ENCODE measurements at regions not wholly inside any gene's neighbourhood (a gene's known extent, or its start where the extent isn't known, plus 50 kb on each side); places are given as distances from the start of the nearest gene placed in this dataset.

- DNase-seq (no peak), ATAC-seq (no peak)
- intact Hi-C loops (cut with DNase I, micrococcal nuclease): no loop called here
- Mint-ChIP-seq H3K4me1 (peaks cover 12% of the 10 kb centered on the region), H3K27me3 (peaks cover 4% of the 10 kb centered on the region), H3K36me3 (ENCODE audit: low read depth) (no peaks in the 10 kb centered on the region), H3K9me3 (ENCODE audit: low read depth) (peaks cover 3% of the 10 kb centered on the region), H3K4me3 (no peak overlapping the region), H3K27ac (no peak overlapping the region)
- ChIA-PET POLR2A (no interaction called here), CTCF (no interaction called here)
These were observed 214.3 kb upstream of the NUDT4 start for GRCh38 chr12:93163260-93164036.

- intact Hi-C loops (cut with DNase I, micrococcal nuclease): no loop called here
- ATAC-seq (no peak), DNase-seq (no peak)
- Mint-ChIP-seq H3K27ac (no peak overlapping the region), H3K4me3 (no peak overlapping the region), H3K27me3 (peaks cover 4% of the 10 kb centered on the region), H3K36me3 (ENCODE audit: low read depth) (no peaks in the 10 kb centered on the region), H3K4me1 (peaks cover 12% of the 10 kb centered on the region), H3K9me3 (ENCODE audit: low read depth) (no peaks in the 10 kb centered on the region)
- ChIA-PET POLR2A (no interaction called here), CTCF (no interaction called here)
These were observed 213.4 kb upstream of the NUDT4 start for GRCh38 chr12:93164103-93164880.

GRCh38 chr12:93165384-93165932 is 212.3 kb upstream of the NUDT4 start:
- Mint-ChIP-seq H3K4me1 (peaks cover 12% of the 10 kb centered on the region), H3K27me3 (peaks cover 4% of the 10 kb centered on the region), H3K4me3 (no peak overlapping the region), H3K36me3 (ENCODE audit: low read depth) (no peaks in the 10 kb centered on the region), H3K9me3 (ENCODE audit: low read depth) (no peaks in the 10 kb centered on the region), H3K27ac (no peak overlapping the region)
- no peak for ATAC-seq
- CTCF ChIA-PET: no interaction called here
- POLR2A ChIA-PET: no interaction called here
- intact Hi-C loops (cut with DNase I, micrococcal nuclease): loop anchor here in 1 of 2 experiments (5.0 kb wide), 1 partner anchor 68 kb away; no protein-coding TSS in a partner anchor
- DNase-seq: no peak

- H3K36me3 Mint-ChIP-seq (ENCODE audit: low read depth): no peaks in the 10 kb centered on the region
- intact Hi-C loops (cut with DNase I, micrococcal nuclease): loop anchor here in 1 of 2 experiments (5.0 kb wide), 1 partner anchor 69 kb away; no protein-coding TSS in a partner anchor
- DNase-seq: no peak
- H3K27me3 Mint-ChIP-seq: peaks cover 4% of the 10 kb centered on the region
- POLR2A ChIA-PET: no interaction called here
- CTCF ChIA-PET: interaction anchor here (0.6 to 0.9 kb wide), 2 partner anchors 68 to 69 kb away, joined by 3 read pairs; no protein-coding TSS in a partner anchor
- H3K4me1 Mint-ChIP-seq: peaks cover 12% of the 10 kb centered on the region
- H3K27ac Mint-ChIP-seq: no peak overlapping the region
- H3K9me3 Mint-ChIP-seq (ENCODE audit: low read depth): no peaks in the 10 kb centered on the region
- H3K4me3 Mint-ChIP-seq: no peak overlapping the region
- ATAC-seq: no peak
These were observed 211.0 kb upstream of the NUDT4 start for GRCh38 chr12:93166541-93167307.

- Mint-ChIP-seq H3K4me3 (no peak overlapping the region), H3K4me1 (peaks cover 12% of the 10 kb centered on the region), H3K27me3 (peaks cover 4% of the 10 kb centered on the region), H3K36me3 (ENCODE audit: low read depth) (no peaks in the 10 kb centered on the region), H3K9me3 (ENCODE audit: low read depth) (no peaks in the 10 kb centered on the region), H3K27ac (no peak overlapping the region)
- DNase-seq: no peak
- intact Hi-C loops (cut with DNase I, micrococcal nuclease): loop anchor here in 1 of 2 experiments (5.0 kb wide), 1 partner anchor 70 kb away; no protein-coding TSS in a partner anchor
- ChIA-PET POLR2A (no interaction called here), CTCF (interaction anchor here (0.6 to 0.9 kb wide), 2 partner anchors 68 to 70 kb away, joined by 3 read pairs; no protein-coding TSS in a partner anchor)
- no peak for ATAC-seq
These were observed 210.4 kb upstream of the NUDT4 start for GRCh38 chr12:93167331-93167730.

GRCh38 chr12:93167841-93168492 is 209.8 kb upstream of the NUDT4 start:
- Mint-ChIP-seq H3K36me3 (ENCODE audit: low read depth) (no peaks in the 10 kb centered on the region), H3K4me3 (peak overlapping the region; percentile 61), H3K27ac (peak overlapping the region; percentile 62), H3K4me1 (peaks cover 12% of the 10 kb centered on the region), H3K9me3 (ENCODE audit: low read depth) (no peaks in the 10 kb centered on the region), H3K27me3 (peaks cover 4% of the 10 kb centered on the region)
- DNase-seq: peak; percentile 69
- POLR2A ChIA-PET: no interaction called here
- CTCF ChIA-PET: interaction anchor here (0.6 to 0.9 kb wide), 2 partner anchors 70 to 1040 kb away, joined by 3 read pairs; no protein-coding TSS in a partner anchor
- peak; percentile 96 for ATAC-seq
- intact Hi-C loops (cut with DNase I, micrococcal nuclease): loop anchor here in 1 of 2 experiments (5.0 kb wide), 1 partner anchor 71 kb away; no protein-coding TSS in a partner anchor

GRCh38 chr12:93168751-93169150 is 209.0 kb upstream of the NUDT4 start:
- ChIA-PET CTCF (no interaction called here), POLR2A (no interaction called here)
- H3K27me3 Mint-ChIP-seq: peaks cover 4% of the 10 kb centered on the region
- ATAC-seq (no peak), DNase-seq (no peak)
- no peak overlapping the region for H3K4me3 Mint-ChIP-seq
- intact Hi-C loops (cut with DNase I, micrococcal nuclease): loop anchor here in 1 of 2 experiments (5.0 kb wide), 1 partner anchor 71 kb away; no protein-coding TSS in a partner anchor
- H3K4me1 Mint-ChIP-seq: peaks cover 12% of the 10 kb centered on the region
- H3K9me3 Mint-ChIP-seq (ENCODE audit: low read depth): no peaks in the 10 kb centered on the region
- H3K36me3 Mint-ChIP-seq (ENCODE audit: low read depth): no peaks in the 10 kb centered on the region
- H3K27ac Mint-ChIP-seq: no peak overlapping the region

- intact Hi-C loops (cut with DNase I, micrococcal nuclease): loop anchor here in 1 of 2 experiments (5.0 kb wide), 1 partner anchor 72 kb away; no protein-coding TSS in a partner anchor
- no peak overlapping the region for H3K27ac Mint-ChIP-seq
- no peaks in the 10 kb centered on the region for H3K36me3 Mint-ChIP-seq (ENCODE audit: low read depth)
- H3K9me3 Mint-ChIP-seq (ENCODE audit: low read depth): no peaks in the 10 kb centered on the region
- peaks cover 12% of the 10 kb centered on the region for H3K4me1 Mint-ChIP-seq
- H3K27me3 Mint-ChIP-seq: peaks cover 4% of the 10 kb centered on the region
- ATAC-seq (no peak), DNase-seq (no peak)
- no peak overlapping the region for H3K4me3 Mint-ChIP-seq
- POLR2A ChIA-PET: no interaction called here
- CTCF ChIA-PET: no interaction called here
These were observed 208.2 kb upstream of the NUDT4 start for GRCh38 chr12:93169536-93169935.

GRCh38 chr12:93170928-93171327 is 206.8 kb upstream of the NUDT4 start:
- H3K27ac Mint-ChIP-seq: no peak overlapping the region
- H3K27me3 Mint-ChIP-seq: peaks cover 2% of the 10 kb centered on the region
- ChIA-PET POLR2A (no interaction called here), CTCF (no interaction called here)
- DNase-seq (no peak), ATAC-seq (no peak)
- H3K9me3 Mint-ChIP-seq (ENCODE audit: low read depth): no peaks in the 10 kb centered on the region
- intact Hi-C loops (cut with DNase I, micrococcal nuclease): no loop called here
- peaks cover 12% of the 10 kb centered on the region for H3K4me1 Mint-ChIP-seq
- no peaks in the 10 kb centered on the region for H3K36me3 Mint-ChIP-seq (ENCODE audit: low read depth)
- no peak overlapping the region for H3K4me3 Mint-ChIP-seq

GRCh38 chr12:93173178-93173957 is 204.4 kb upstream of the NUDT4 start:
- no peaks in the 10 kb centered on the region for H3K27me3 Mint-ChIP-seq
- no peak overlapping the region for H3K4me3 Mint-ChIP-seq
- H3K4me1 Mint-ChIP-seq: no peaks in the 10 kb centered on the region
- no peaks in the 10 kb centered on the region for H3K36me3 Mint-ChIP-seq (ENCODE audit: low read depth)
- ChIA-PET CTCF (interaction anchor here (0.8 kb wide), 1 partner anchor 187 kb away, joined by 3 read pairs; no protein-coding TSS in a partner anchor), POLR2A (no interaction called here)
- ATAC-seq: no peak
- no peak overlapping the region for H3K27ac Mint-ChIP-seq
- no peak for DNase-seq
- H3K9me3 Mint-ChIP-seq (ENCODE audit: low read depth): no peaks in the 10 kb centered on the region
- intact Hi-C loops (cut with DNase I, micrococcal nuclease): no loop called here

Measured in activated CD4-positive, alpha-beta T cell treated with anti-CD3 and anti-CD28 coated beads for 36 hours (primary cell).